ENCODE measurements at regions not wholly inside any gene's neighbourhood (a gene's known extent, or its start where the extent isn't known, plus 50 kb on each side); places are given as distances from the start of the nearest gene placed in this dataset.

- Mint-ChIP-seq H3K36me3 (ENCODE audit: insufficient read depth in 1 of 3, low read depth in 3 of 3) (no peaks in the 10 kb centered on the region; a peak in 1 of 7 replicates), H3K27me3 (ENCODE audit: low read depth) (peaks cover 8% of the 10 kb centered on the region), H3K4me1 (peaks cover 39 to 44% of the 10 kb centered on the region in 2 experiments), H3K4me3 (no peak overlapping the region), H3K9me3 (peaks cover 0 to 3% of the 10 kb centered on the region in 2 experiments; a peak in 1 of 5 replicates), H3K27ac (no peak overlapping the region; a peak in 1 of 7 replicates)
- Histone ChIP-seq H3K14ac (ENCODE audit: insufficient read depth, low read length) (no peak overlapping the region), H2BK5ac (ENCODE audit: insufficient read length, low read length) (no peak overlapping the region), H3K9ac (ENCODE audit: extremely low read depth, insufficient read length, low read length) (no peak overlapping the region), H3K9me3 (ENCODE audit: control insufficient read depth, low read depth, low read length) (no peaks in the 10 kb centered on the region), H3K79me1 (ENCODE audit: insufficient read depth, low read depth, low read length, poor library complexity, severe bottlenecking) (no peaks in the 10 kb centered on the region), H4K8ac (replicated peaks; ENCODE audit: insufficient read length, low read depth, low read length) (no peak overlapping the region), H3K56ac (ENCODE audit: insufficient read length, low read depth, low read length) (no peak overlapping the region), H4K20me1 (ENCODE audit: control insufficient read depth, insufficient read depth, insufficient read length) (no peaks in the 10 kb centered on the region), H3T11ph (ENCODE audit: low read length) (no peak overlapping the region), H2BK12ac (ENCODE audit: insufficient read length, low read depth, low read length) (no peak overlapping the region), H3K18ac (ENCODE audit: insufficient read length, low read depth, low read length) (no peak overlapping the region), H4K5ac (ENCODE audit: insufficient read length, low read depth, low read length) (no peak overlapping the region), H2BK20ac (ENCODE audit: low read depth, low read length, poor library complexity, severe bottlenecking) (no peak overlapping the region), H2AFZ (ENCODE audit: low read length) (no peak overlapping the region), H3K4me2 (ENCODE audit: insufficient read depth, insufficient read length, low read length) (no peak overlapping the region), H2BK15ac (ENCODE audit: low read depth, low read length) (no peak overlapping the region), H3K79me2 (ENCODE audit: insufficient read depth, low read length) (no peaks in the 10 kb centered on the region), H3K4me1 (ENCODE audit: insufficient read depth, low read length) (peaks cover 5% of the 10 kb centered on the region; the same call in 1 of the 2 replicates), H4K91ac (ENCODE audit: insufficient read length, low read depth, low read length) (no peak overlapping the region), H3K23me2 (ENCODE audit: insufficient read length, low read depth, low read length, poor library complexity, severe bottlenecking) (no peaks in the 10 kb centered on the region), H3K27me3 (ENCODE audit: insufficient read depth, low read length) (no peaks in the 10 kb centered on the region), H3K27ac (ENCODE audit: insufficient read length, low read depth, low read length) (no peak overlapping the region), H2BK120ac (ENCODE audit: low read depth, low read length, poor library complexity, severe bottlenecking) (no peak overlapping the region), H3K4ac (ENCODE audit: low read depth, low read length) (no peak overlapping the region), H3K23ac (ENCODE audit: insufficient read length, low read depth, low read length) (no peak overlapping the region), H2AK5ac (ENCODE audit: insufficient read length, low read length) (no peak overlapping the region)
- DNase-seq, result no peak
- TF ChIP-seq CTCF (conservative IDR thresholded peaks at IDR 0.05), result no peak
- no CpG with 5 or more reads among the region's 8 CpGs for WGBS (ENCODE audit: extremely low coverage, insufficient read length, low lambda C conversion rate)
Observed at GRCh38 chr6:166768761-166769160, 141.7 kb upstream of the RPS6KA2 start.

All from H9 (cell line).